ENCODE measurements at regions not wholly inside any gene's neighbourhood (a gene's known extent, or its start where the extent isn't known, plus 50 kb on each side); places are given as distances from the start of the nearest gene placed in this dataset.

DNA sequence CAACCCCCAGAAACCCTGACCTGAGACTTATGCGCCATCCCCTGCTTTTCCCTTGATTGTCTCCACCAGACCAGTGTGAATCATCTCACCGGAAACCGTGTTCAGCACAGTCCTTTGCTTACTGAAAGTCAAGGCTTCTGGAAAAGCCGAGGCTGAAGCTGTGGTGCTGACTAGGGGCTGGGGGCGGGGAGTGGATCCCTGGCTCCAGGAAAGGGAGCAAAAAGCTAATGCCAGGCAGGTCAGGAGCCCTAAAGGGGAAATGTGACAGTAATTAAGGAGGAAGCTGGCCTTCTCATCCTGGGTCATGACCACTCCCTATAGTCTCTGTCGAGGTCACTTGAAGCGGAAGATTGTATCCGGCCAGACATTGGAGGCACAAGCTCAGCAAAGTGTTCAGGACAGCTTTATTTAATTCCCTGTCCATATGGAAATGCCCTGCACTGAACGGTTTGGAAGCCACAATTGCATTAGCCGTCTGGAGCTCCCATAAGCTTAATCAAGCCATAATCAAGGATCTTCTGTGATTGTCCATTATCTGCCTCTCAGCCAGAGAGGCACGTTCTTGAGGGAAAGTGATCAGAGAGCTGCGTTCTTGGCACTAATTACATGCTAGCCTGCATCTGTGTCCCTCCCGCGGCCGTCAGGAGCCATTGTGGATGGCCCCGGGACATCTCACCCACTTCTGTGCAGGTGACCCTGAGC lies 403.6 kb downstream of the RRAGC start:
- TF ChIP-seq RARB (CRISPR knock-in tag; IDR thresholded peaks at IDR 0.05) = no peak
- TF ChIP-seq PATZ1 (CRISPR knock-in tag; IDR thresholded peaks at IDR 0.05; ENCODE audit: borderline replicate concordance) = no peak
- TF ChIP-seq OSR1 (CRISPR knock-in tag; IDR thresholded peaks at IDR 0.05) = no peak
- no peak for TF ChIP-seq ZFP30 (CRISPR knock-in tag; IDR thresholded peaks at IDR 0.05)
- no peak for TF ChIP-seq CREB5 (CRISPR knock-in tag; IDR thresholded peaks at IDR 0.05; ENCODE audit: low read depth)
- TF ChIP-seq ESRRG (CRISPR knock-in tag; IDR thresholded peaks at IDR 0.05) = no peak
- TF ChIP-seq TCF4 (CRISPR knock-in tag; IDR thresholded peaks at IDR 0.05; ENCODE audit: borderline replicate concordance) = no peak
- no peak for TF ChIP-seq GLIS3 (CRISPR knock-in tag; IDR thresholded peaks at IDR 0.05)

Measured in SK-N-SH treated with all-trans-retinoic acid at 6 μM for 48 hours (cell line).